ENCODE measurements at regions not wholly inside any gene's neighbourhood (a gene's known extent, or its start where the extent isn't known, plus 50 kb on each side); places are given as distances from the start of the nearest gene placed in this dataset.

- no peak for TF ChIP-seq CTCF (IDR thresholded peaks at IDR 0.05; ENCODE audit: extremely low read depth in 1 of 2, insufficient read depth in 1 of 2, low read depth in 1 of 2, low read length in 2 of 2)
- TF ChIP-seq FOS (IDR thresholded peaks at IDR 0.05; ENCODE audit: borderline replicate concordance, insufficient read depth, low read length), result no peak
- no peak for TF ChIP-seq POLR2A (IDR thresholded peaks at IDR 0.05; ENCODE audit: low read depth, low read length)
- no peak for TF ChIP-seq GATA2 (IDR thresholded peaks at IDR 0.05; ENCODE audit: insufficient read depth, insufficient read length, low read depth, low read length)
- no peak for TF ChIP-seq JUN (IDR thresholded peaks at IDR 0.05; ENCODE audit: borderline replicate concordance, insufficient read depth, insufficient read length, low read depth)
- no peak for TF ChIP-seq MYC (IDR thresholded peaks at IDR 0.05; ENCODE audit: low read depth, low read length)
- TF ChIP-seq EZH2 (IDR thresholded peaks at IDR 0.05; ENCODE audit: borderline replicate concordance, low read depth, low read length, severe bottlenecking), result no peak
- TF ChIP-seq POLR2AphosphoS5 (IDR thresholded peaks at IDR 0.05; ENCODE audit: insufficient read depth, low read depth, low read length), result no peak
- TF ChIP-seq, protein P1, sequence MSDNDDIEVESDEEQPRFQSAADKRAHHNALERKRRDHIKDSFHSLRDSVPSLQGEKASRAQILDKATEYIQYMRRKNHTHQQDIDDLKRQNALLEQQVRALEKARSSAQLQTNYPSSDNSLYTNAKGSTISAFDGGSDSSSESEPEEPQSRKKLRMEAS (IDR thresholded peaks at IDR 0.05; ENCODE audit: insufficient read depth, insufficient read length), result no peak
- Histone ChIP-seq H3K27ac (ENCODE audit: insufficient read depth, low read depth, low read length) (no peak overlapping the region), H3K9me3 (replicated peaks; ENCODE audit: control insufficient read depth, insufficient read depth, low read length) (no peaks in the 10 kb centered on the region), H3K4me1 (ENCODE audit: control insufficient read depth, extremely low read depth, insufficient read depth, low read length) (no peaks in the 10 kb centered on the region), H3K27me3 (ENCODE audit: control insufficient read depth in 2 of 2, insufficient read depth in 2 of 2, low read length in 2 of 2) (no peaks in the 10 kb centered on the region), H4K20me1 (replicated peaks; ENCODE audit: control insufficient read depth, extremely low read depth, insufficient read depth, low read length) (no peaks in the 10 kb centered on the region), H3K4me3 (replicated peaks in 1 of 3; ENCODE audit: insufficient read depth in 1 of 3, low read depth in 1 of 3, low read length in 3 of 3) (no peak overlapping the region), H3K4me2 (ENCODE audit: insufficient read depth, low read length) (no peak overlapping the region), H3K9me1 (replicated peaks; ENCODE audit: control insufficient read depth, extremely low read depth, insufficient read depth, low read length) (no peaks in the 10 kb centered on the region), H3K9ac (replicated peaks; ENCODE audit: extremely low read depth, insufficient read depth, low read length) (no peak overlapping the region), H3K36me3 (ENCODE audit: control insufficient read depth in 2 of 2, extremely low read depth in 1 of 2, insufficient read depth in 2 of 2, low read length in 2 of 2) (no peaks in the 10 kb centered on the region), H3K79me2 (ENCODE audit: control insufficient read depth, insufficient read depth, low read length) (no peaks in the 10 kb centered on the region), H2AFZ (ENCODE audit: low read depth, low read length) (no peak overlapping the region)
- POLR2A ChIA-PET, result no interaction called here
- FAIRE-seq (peak; percentile 4), DNase-seq (ENCODE audit: low read depth, low spot score) (no peak)
- dilution Hi-C loops (cut with MboI; ENCODE audit: extremely low pct_ligation_motif_present, low sequenced_read_pairs) (no loop called here), intact Hi-C loops (cut with micrococcal nuclease) (no loop called here)
- BruUV-seq (replicated peaks), result no TSS peak
- CTCF ChIA-PET, result no interaction called here
Measured at GRCh38 chr12:24739106-24739779, 209.7 kb downstream of the BCAT1 start.
